Large intestine (tissue), 3 donors: ENCODE measurements at regions not wholly inside any gene's neighbourhood (a gene's known extent, or its start where the extent isn't known, plus 50 kb on each side); places are given as distances from the start of the nearest gene placed in this dataset.
"Not testable (repeated sequence)": the region's sequence is repeated elsewhere in the genome, so short reads cannot be mapped to it uniquely, and the experiment has no call there.

Source experiments
- DNase-seq, 2 donors: peaks; one replicate each; pipeline versions ENCODE4 v3.0.0 to v3.0.0-alpha.2; 2013
- H3K27ac ChIP-seq: one replicate; pipeline ENCODE4 v1.5.1; 2013; ENCODE audit warnings: low read length
- H3K27me3 ChIP-seq: 2 replicates; pipeline ENCODE4 v1.6.1; 2013; ENCODE audit warnings: low read length; ENCODE audit not compliant: control insufficient read depth, insufficient read depth
- H3K36me3 ChIP-seq: 2 replicates; pipeline ENCODE4 v1.6.1; 2013; ENCODE audit warnings: low read length; ENCODE audit not compliant: control insufficient read depth, insufficient read depth
- H3K4me1 ChIP-seq: one replicate; pipeline ENCODE4 v1.6.1; 2013; ENCODE audit warnings: low read length; ENCODE audit not compliant: control insufficient read depth, insufficient read depth
- H3K4me3 ChIP-seq: one replicate; pipeline ENCODE4 v1.5.1; 2013; ENCODE audit warnings: low read length
- H3K9me3 ChIP-seq: one replicate; pipeline ENCODE4 v1.6.1; 2013; ENCODE audit warnings: mild to moderate bottlenecking, low read depth, low read length, moderate library complexity; ENCODE audit not compliant: control insufficient read depth
- WGBS: methylation state at CpG from one replicate; pipeline ENCODE4 v1.1.5; 2013; ENCODE audit warnings: low lambda C conversion rate; ENCODE audit not compliant: insufficient coverage; 5-methylcytosine and 5-hydroxymethylcytosine counted together

DNA sequence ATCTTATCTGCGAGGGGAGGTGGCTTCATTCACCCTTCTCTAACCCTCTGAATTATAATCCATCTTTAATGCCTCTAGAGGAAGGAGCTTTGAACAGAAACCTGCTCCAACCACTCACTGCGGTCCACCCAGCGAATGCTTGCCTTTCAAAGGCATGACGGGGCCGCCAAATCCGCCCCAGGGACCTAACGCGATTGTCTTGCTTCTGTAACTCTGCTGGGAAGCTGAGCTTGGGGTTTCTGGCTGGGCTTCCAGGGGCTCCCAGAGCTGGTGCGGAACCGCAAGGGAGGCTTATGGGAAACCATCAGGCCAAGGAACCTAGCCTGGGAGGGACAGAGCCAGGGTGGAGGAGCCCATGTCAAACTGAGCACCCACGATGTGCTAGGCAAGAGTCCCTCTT, 231.2 kb upstream of the LHX5 start:
- Histone ChIP-seq H3K36me3 (no peaks in the 10 kb centered on the region), H3K27ac (no peak overlapping the region), H3K9me3 (no peaks in the 10 kb centered on the region), H3K4me3 (no peak overlapping the region), H3K27me3 (peaks cover 4% of the 10 kb centered on the region), H3K4me1 (peaks cover 3% of the 10 kb centered on the region)
- no CpG with 5 or more reads among the region's 11 CpGs for WGBS
- DNase-seq = no peak

DNA sequence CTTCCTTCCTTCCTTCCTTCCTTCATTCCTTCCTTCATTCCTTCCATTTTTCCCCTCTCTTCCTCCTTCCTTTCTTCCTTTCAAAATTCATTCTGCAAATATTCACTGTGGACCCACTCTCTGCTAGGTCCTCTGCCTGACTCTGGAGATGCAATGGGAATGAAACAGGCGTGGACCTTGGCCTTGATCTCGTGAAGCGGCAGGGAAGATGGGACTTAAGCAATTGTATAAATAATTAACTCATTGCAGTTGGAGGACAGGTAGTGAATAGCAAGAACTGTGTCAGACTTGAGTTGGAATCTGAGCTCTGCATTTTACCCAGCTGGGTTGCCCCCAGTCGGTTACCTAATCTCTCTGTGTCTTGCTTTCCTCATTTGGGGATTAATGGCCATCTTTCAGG, 230.6 kb upstream of the LHX5 start:
- Histone ChIP-seq H3K4me1 (peaks cover 3% of the 10 kb centered on the region), H3K27me3 (peaks cover 4% of the 10 kb centered on the region), H3K4me3 (no peak overlapping the region), H3K9me3 (no peaks in the 10 kb centered on the region), H3K36me3 (no peaks in the 10 kb centered on the region), H3K27ac (no peak overlapping the region)
- no CpG with 5 or more reads among the region's 4 CpGs for WGBS
- DNase-seq = peak; percentile 13 to 55

DNA sequence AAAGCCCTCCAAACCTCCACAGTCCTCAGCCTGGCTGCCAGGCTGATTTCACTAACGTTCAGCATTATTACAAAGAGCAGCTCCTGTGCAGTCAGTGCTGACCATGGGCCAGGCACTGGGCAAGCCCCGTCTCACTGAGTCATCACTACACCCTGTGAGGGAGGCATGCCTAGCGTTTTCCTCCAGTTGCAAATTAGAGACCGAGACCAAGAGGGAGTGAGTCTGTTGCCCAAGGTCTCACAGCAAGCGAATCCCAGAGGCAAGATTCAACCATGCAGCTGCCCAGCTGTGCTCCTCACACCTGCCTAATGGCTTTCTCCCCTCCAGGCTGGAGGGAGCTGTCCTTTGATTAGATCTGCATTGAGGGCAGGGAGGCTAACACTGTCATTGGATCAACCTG, 229.3 kb upstream of the LHX5 start:
- Histone ChIP-seq H3K4me1 (peaks cover 3% of the 10 kb centered on the region), H3K36me3 (no peaks in the 10 kb centered on the region), H3K4me3 (no peak overlapping the region), H3K27ac (no peak overlapping the region), H3K9me3 (no peaks in the 10 kb centered on the region), H3K27me3 (peaks cover 4% of the 10 kb centered on the region)
- no CpG with 5 or more reads among the region's 5 CpGs for WGBS
- no peak for DNase-seq

DNA sequence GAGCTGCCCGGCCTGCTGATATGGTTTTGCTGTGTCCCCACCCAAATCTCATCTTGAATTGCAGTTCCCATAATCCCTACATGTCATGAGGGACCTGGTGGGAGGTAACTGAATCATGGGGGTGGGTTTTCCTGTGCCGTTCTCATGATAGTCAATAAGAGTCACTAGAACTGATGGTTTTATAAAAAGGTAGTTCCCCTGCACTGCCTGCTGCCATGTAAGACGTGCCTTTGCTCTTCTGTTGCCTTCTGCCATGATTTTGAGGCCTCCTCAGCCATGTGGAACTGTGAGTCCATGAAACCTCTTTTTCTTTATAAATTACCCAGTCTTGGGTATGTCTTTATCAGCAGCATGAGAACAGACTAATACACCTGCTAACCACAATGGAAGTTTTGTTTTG, 228.3 kb upstream of the LHX5 start:
- not testable (repeated sequence) for H3K36me3 ChIP-seq, H3K27ac ChIP-seq, H3K9me3 ChIP-seq, H3K4me1 ChIP-seq, H3K27me3 ChIP-seq, H3K4me3 ChIP-seq, DNase-seq
- WGBS = no CpG with 5 or more reads among the region's 3 CpGs

DNA sequence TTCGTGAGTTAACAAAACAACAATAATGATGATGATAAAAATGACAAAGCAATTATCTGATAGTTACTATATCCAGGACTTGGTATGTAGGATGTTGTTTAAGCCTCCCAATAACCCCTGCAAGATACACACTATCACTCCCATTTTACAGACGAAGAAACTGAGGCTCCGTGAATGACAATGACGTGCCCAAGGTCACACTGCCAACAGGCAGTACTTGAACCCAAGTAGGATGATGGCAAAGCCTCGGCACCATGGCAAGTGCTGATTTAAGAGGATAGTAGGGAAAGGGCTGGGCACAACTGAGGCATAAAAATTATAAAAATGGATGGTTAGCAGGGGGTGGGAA, 226.8 kb upstream of the LHX5 start:
- H3K27me3 ChIP-seq = peaks cover 4% of the 10 kb centered on the region
- no CpG with 5 or more reads among the region's 5 CpGs for WGBS
- H3K4me3 ChIP-seq = no peak overlapping the region
- H3K36me3 ChIP-seq = no peaks in the 10 kb centered on the region
- H3K9me3 ChIP-seq = no peaks in the 10 kb centered on the region
- DNase-seq = no peak
- H3K27ac ChIP-seq = no peak overlapping the region
- H3K4me1 ChIP-seq = peaks cover 3% of the 10 kb centered on the region

DNA sequence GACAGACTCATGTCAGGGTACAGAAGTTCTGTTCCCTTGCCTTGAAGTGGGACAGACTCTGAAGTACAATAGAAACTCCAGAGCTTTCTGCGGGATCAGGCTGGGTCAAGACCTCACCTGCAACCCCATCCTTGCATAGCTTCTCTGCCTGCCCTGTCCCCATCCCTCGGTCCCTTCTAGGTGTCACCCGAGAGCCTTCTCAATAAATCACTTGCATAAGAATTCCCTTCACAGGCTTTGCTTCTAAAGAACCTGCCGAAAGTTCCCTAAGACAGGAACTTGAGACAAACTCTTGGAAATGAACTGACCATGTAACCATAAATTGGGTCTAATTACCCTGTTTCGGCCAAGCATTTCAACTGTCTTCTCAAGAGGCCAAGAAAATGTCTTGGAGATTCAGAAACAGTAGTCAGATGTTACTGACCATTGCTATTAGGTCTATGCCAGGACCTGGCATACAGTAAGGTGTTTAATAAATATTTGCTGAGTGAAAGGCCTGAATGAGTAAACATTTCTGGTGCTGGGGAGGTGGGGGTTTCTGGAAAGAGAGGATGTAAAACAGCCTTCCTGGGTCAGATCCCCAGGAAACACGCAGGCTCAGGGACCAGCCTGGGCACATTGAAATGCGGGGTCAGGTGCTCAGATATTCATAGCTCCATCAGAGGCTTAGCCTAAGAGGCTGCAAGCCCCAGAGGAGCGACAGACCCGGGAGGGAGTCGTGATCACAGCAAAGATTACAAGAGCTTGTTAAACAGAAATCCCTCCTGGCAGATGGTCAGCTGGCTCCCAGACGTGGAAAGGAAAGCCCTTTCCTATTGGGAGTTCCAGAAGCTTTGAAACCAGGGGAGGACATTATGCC, 226.2 kb upstream of the LHX5 start:
- Histone ChIP-seq H3K4me1 (peaks cover 2% of the 10 kb centered on the region), H3K4me3 (no peak overlapping the region), H3K36me3 (no peaks in the 10 kb centered on the region), H3K9me3 (no peaks in the 10 kb centered on the region), H3K27me3 (peaks cover 4% of the 10 kb centered on the region), H3K27ac (no peak overlapping the region)
- no CpG with 5 or more reads among the region's 11 CpGs for WGBS
- DNase-seq = no peak

DNA sequence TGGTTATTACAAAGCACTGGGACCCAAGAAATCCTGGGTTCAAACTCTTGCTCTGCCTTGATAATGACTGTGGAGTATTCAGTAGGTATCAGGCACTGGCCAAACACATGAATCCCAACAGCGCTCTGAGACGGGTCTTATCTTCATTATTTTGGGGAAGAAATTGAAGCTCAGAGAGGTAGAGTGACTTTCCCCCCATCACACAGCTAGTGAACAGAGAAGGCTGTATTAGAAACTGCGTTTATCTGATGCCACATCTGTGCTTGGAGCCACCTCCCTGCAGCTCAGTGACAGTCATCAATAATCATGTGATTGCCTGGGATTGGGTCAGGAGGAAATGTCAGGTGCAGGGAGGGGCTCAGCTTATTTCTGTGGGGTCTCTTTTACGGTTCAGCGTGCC, 225.4 kb upstream of the LHX5 start:
- H3K4me1 ChIP-seq = no peaks in the 10 kb centered on the region
- DNase-seq = no peak
- no peaks in the 10 kb centered on the region for H3K36me3 ChIP-seq
- H3K27ac ChIP-seq = no peak overlapping the region
- peaks cover 4% of the 10 kb centered on the region for H3K27me3 ChIP-seq
- H3K4me3 ChIP-seq = no peak overlapping the region
- no peaks in the 10 kb centered on the region for H3K9me3 ChIP-seq
- WGBS = no CpG with 5 or more reads among the region's 5 CpGs

DNA sequence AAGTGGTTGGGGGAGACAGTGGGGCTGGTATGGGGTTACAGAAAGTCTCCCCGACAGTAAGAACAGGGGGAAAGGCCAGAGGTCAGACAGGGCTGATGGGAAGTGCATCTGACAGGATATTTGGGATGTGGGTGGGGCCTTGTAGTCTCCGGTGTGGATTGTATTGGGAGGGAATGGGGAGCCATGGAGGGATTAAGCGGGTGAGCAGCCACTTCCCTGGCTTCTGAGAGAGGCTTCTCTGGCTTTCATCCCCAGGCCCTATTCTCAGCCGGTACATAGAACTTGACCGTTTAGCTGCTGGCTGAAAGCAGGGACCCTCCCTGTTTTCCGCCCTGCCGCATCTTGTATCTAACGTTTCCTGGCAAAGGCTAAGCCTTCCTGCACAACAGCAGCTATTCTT, 222.0 kb upstream of the LHX5 start:
- no peaks in the 10 kb centered on the region for H3K4me1 ChIP-seq
- no peak for DNase-seq
- H3K27ac ChIP-seq = no peak overlapping the region
- WGBS = no CpG with 5 or more reads among the region's 8 CpGs
- H3K27me3 ChIP-seq = no peaks in the 10 kb centered on the region
- H3K36me3 ChIP-seq = no peaks in the 10 kb centered on the region
- no peaks in the 10 kb centered on the region for H3K9me3 ChIP-seq
- no peak overlapping the region for H3K4me3 ChIP-seq

DNA sequence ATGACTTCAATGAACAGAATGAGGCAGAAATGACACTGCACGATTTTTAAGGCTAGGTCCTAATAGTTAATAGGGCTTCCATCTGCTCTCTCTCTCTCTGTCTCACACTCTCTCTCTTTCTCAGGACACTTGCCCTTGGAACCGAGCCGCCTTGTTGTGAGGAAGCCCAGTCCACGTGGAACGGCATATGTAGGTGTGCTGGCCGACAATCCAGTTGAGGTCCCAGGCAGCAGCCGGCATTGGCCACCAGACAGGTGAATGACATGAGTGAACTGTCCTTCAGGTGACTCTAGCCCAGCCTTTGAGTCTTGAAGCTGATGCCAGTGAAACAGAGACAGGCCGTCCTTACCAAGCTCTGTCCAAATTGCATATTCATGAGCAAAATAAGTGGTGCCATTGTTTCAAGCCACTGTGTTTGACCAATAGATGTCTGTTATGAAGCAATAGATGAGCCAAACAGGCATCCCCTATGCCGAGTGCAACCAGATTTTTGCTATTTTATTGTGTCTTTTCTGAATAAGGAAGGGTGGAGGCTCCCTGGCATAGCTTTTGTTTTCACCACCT, 217.5 kb upstream of the LHX5 start:
- Histone ChIP-seq H3K27ac (no peak overlapping the region), H3K36me3 (no peaks in the 10 kb centered on the region), H3K4me3 (no peak overlapping the region), H3K27me3 (no peaks in the 10 kb centered on the region), H3K9me3 (no peaks in the 10 kb centered on the region), H3K4me1 (no peaks in the 10 kb centered on the region)
- WGBS = no CpG with 5 or more reads among the region's 9 CpGs
- DNase-seq = no peak

DNA sequence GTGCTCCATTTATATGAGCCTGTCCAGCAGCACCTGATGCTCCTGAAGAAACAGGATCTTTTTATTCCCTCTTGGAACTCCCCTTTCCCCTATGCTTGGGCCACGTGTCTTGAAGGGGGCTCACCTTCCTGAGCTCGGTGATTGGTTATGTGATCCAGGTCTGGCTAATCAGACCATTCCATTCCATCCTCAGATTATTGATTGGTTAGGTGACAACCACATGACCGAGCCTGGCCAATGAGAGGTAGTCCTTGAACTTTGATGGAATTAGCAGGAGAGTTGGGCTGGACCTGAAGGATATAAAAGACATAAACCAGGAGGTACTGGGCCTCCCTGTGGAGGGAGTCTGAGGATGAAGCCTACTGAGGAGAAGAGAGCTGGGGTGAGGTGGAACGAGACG, 216.6 kb upstream of the LHX5 start:
- Histone ChIP-seq H3K27ac (no peak overlapping the region), H3K4me1 (no peaks in the 10 kb centered on the region), H3K27me3 (no peaks in the 10 kb centered on the region), H3K4me3 (no peak overlapping the region), H3K9me3 (no peaks in the 10 kb centered on the region), H3K36me3 (no peaks in the 10 kb centered on the region)
- no CpG with 5 or more reads among the region's 5 CpGs for WGBS
- no peak for DNase-seq
